H1 (cell line): ENCODE measurements at regions not wholly inside any gene's neighbourhood (a gene's known extent, or its start where the extent isn't known, plus 50 kb on each side); places are given as distances from the start of the nearest gene placed in this dataset.
A peak's percentile ranks its signal among the peaks of the same experiment; 100 is the strongest.

Experiments
- CTCF ChIA-PET: fragments of 300-600 bp; sonication (Branson Sonifier 250); formaldehyde crosslinking; loops from one replicate; lab custom pipeline; 2021; ENCODE audit not compliant: partially characterized antibody; lab: Charles Lee
- POLR2A ChIA-PET: fragments of 300-600 bp; sonication (Branson Sonifier 250); formaldehyde crosslinking; loops from one replicate; lab custom pipeline; 2021; ENCODE audit warnings: inconsistent platforms; ENCODE audit not compliant: partially characterized antibody; lab: Charles Lee
- DNase-seq, 2 experiments: peaks; one replicate each; pipeline versions ENCODE4 v3.0.0 to v3.0.0-alpha.2; 2010 to 2022; ENCODE audit warnings: low spot score in 2 of 2, low read depth in 1 of 2, mixed read lengths in 1 of 2
- FAIRE-seq: peaks from 2 replicates; lab custom pipeline; 2011; peaks lifted over from hg19 to GRCh38; lab: Jason Lieb, UNC
- H2AFZ ChIP-seq: 2 replicates; pipeline ENCODE4 v1.8.1; 2012; ENCODE audit warnings: low read length, inconsistent platforms
- H2AK5ac ChIP-seq: 2 replicates; pipeline ENCODE4 v1.6.1; 2013; ENCODE audit warnings: low read depth, low read length
- H2BK120ac ChIP-seq: replicated peaks from 2 replicates; pipeline ENCODE3; 2013; ENCODE audit warnings: low read depth, low read length, inconsistent platforms
- H2BK12ac ChIP-seq: 2 replicates; pipeline ENCODE4 v1.6.1; 2013; ENCODE audit warnings: low read depth, low read length
- H2BK15ac ChIP-seq: 2 replicates; pipeline ENCODE4 v1.6.1; 2013; ENCODE audit warnings: low read length
- H2BK20ac ChIP-seq: 2 replicates; pipeline ENCODE4 v1.6.1; 2013; ENCODE audit warnings: low read length
- H2BK5ac ChIP-seq: 2 replicates; pipeline ENCODE4 v1.6.1; 2013; ENCODE audit warnings: low read depth, low read length
- H3K14ac ChIP-seq: 2 replicates; pipeline ENCODE4 v1.6.1; 2013; ENCODE audit warnings: inconsistent platforms; ENCODE audit not compliant: insufficient read length
- H3K18ac ChIP-seq: 2 replicates; pipeline ENCODE4 v1.6.1; 2013; ENCODE audit warnings: low read length; ENCODE audit errors: extremely low read depth
- H3K23ac ChIP-seq: 2 replicates; pipeline ENCODE4 v1.6.1; 2013; ENCODE audit warnings: inconsistent platforms; ENCODE audit not compliant: insufficient read length
- H3K23me2 ChIP-seq: 2 replicates; pipeline ENCODE4 v1.6.1; 2013; ENCODE audit warnings: low read depth, low read length
- H3K27ac ChIP-seq: 2 replicates; pipeline ENCODE4 v1.6.1; 2011; ENCODE audit warnings: low read depth, low read length, inconsistent platforms
- H3K27me3 ChIP-seq, 4 experiments: replicated peaks in 1 of 4; 1 replicate in 1 of 4; 2 replicates in 3 of 4; pipeline versions ENCODE4 v1.6.1 to v1.8.1; 2011 to 2013; ENCODE audit warnings: low read length in 3 of 4, mild to moderate bottlenecking in 3 of 4, inconsistent platforms in 2 of 4, mixed read lengths in 2 of 4, moderate library complexity in 1 of 4; ENCODE audit not compliant: control insufficient read depth in 3 of 4, insufficient read depth in 3 of 4; ENCODE audit errors: extremely low read depth in 1 of 4
- H3K36me3 ChIP-seq, 4 experiments: 2 replicates each; pipeline versions ENCODE4 v1.6.1 to v1.8.1; 2011 to 2013; ENCODE audit warnings: mild to moderate bottlenecking in 4 of 4, low read length in 3 of 4, moderate library complexity in 2 of 4, control low read depth in 1 of 4, inconsistent platforms in 1 of 4; ENCODE audit not compliant: insufficient read depth in 4 of 4, control insufficient read depth in 2 of 4
- H3K4ac ChIP-seq: replicated peaks from 2 replicates; pipeline ENCODE3; 2013; ENCODE audit warnings: low read length, low read depth, mixed read lengths, inconsistent platforms; ENCODE audit not compliant: insufficient read length
- H3K4me1 ChIP-seq, 4 experiments: replicated peaks in 1 of 4; 1 replicate in 1 of 4; 2 replicates in 3 of 4; pipeline versions ENCODE4 v1.6.1 to v1.8.1; 2011 to 2013; ENCODE audit warnings: low read length in 3 of 4, inconsistent platforms in 2 of 4, mixed read lengths in 1 of 4; ENCODE audit not compliant: insufficient read depth in 4 of 4, control insufficient read depth in 3 of 4
- H3K4me2 ChIP-seq, 2 experiments: 2 replicates each; pipeline versions ENCODE4 v1.6.1 to v1.8.1; 2011 to 2013; ENCODE audit warnings: low read depth in 2 of 2, low read length in 2 of 2, control low read depth in 1 of 2, inconsistent platforms in 1 of 2, mild to moderate bottlenecking in 1 of 2; ENCODE audit not compliant: insufficient read depth in 1 of 2
- H3K4me3 ChIP-seq, 4 experiments: fragments of 200-600, 300-600 bp in 1 of 4; sonication (generic), shearing (Covaris generic), sonication (Bioruptor Twin) in 1 of 4; 2 replicates each; pipeline versions ENCODE4 v1.5.1 to v1.8.1; 2011 to 2016; ENCODE audit warnings: low read length in 4 of 4, low read depth in 3 of 4, control low read depth in 2 of 4, inconsistent platforms in 2 of 4, mild to moderate bottlenecking in 2 of 4, mixed read lengths in 1 of 4, moderate library complexity in 1 of 4; ENCODE audit not compliant: insufficient read depth in 2 of 4; ENCODE audit errors: extremely low read depth in 1 of 4
- H3K56ac ChIP-seq: replicated peaks from 2 replicates; pipeline ENCODE3; 2013; ENCODE audit warnings: low read depth, mild to moderate bottlenecking, mixed read lengths, low read length, inconsistent platforms; ENCODE audit not compliant: insufficient read length
- H3K79me1 ChIP-seq: 2 replicates; pipeline ENCODE4 v1.6.1; 2013; ENCODE audit warnings: low read depth, low read length, control low read depth
- H3K79me2 ChIP-seq, 2 experiments: 2 replicates each; pipeline versions ENCODE4 v1.6.1 to v1.8.1; 2012 to 2013; ENCODE audit warnings: low read length in 2 of 2, mild to moderate bottlenecking in 2 of 2, inconsistent platforms in 1 of 2; ENCODE audit not compliant: insufficient read depth in 2 of 2, control insufficient read depth in 1 of 2
- H3K9ac ChIP-seq, 4 experiments: replicated peaks in 1 of 4; 1 replicate in 1 of 4; 2 replicates in 3 of 4; pipeline versions ENCODE4 v1.6.1 to v1.8.1; 2011 to 2013; ENCODE audit warnings: low read depth in 3 of 4, low read length in 3 of 4, control low read depth in 2 of 4, mild to moderate bottlenecking in 2 of 4, moderate library complexity in 2 of 4, inconsistent platforms in 1 of 4; ENCODE audit errors: extremely low read depth in 1 of 4
- H3K9me3 ChIP-seq, 2 experiments: 2 replicates each; pipeline versions ENCODE4 v1.6.1 to v1.8.1; 2012 to 2013; ENCODE audit warnings: mild to moderate bottlenecking in 2 of 2, moderate library complexity in 2 of 2, control low read depth in 1 of 2, inconsistent platforms in 1 of 2, low read depth in 1 of 2, low read length in 1 of 2, mixed read lengths in 1 of 2; ENCODE audit not compliant: insufficient read depth in 2 of 2
- H4K20me1 ChIP-seq, 2 experiments: replicated peaks in 1 of 2; 2 replicates each; pipeline versions ENCODE3 to v1.8.1; 2011 to 2013; ENCODE audit warnings: inconsistent platforms in 2 of 2, low read length in 2 of 2, mild to moderate bottlenecking in 1 of 2; ENCODE audit not compliant: insufficient read depth in 2 of 2, control insufficient read depth in 1 of 2
- H4K5ac ChIP-seq: 2 replicates; pipeline ENCODE4 v1.6.1; 2013; ENCODE audit warnings: low read length, low read depth, mixed read lengths, inconsistent platforms; ENCODE audit not compliant: insufficient read length
- H4K8ac ChIP-seq: 2 replicates; pipeline ENCODE4 v1.8.0; 2013; ENCODE audit warnings: mild to moderate bottlenecking, moderate library complexity, low read length, inconsistent platforms; ENCODE audit not compliant: insufficient read depth; ENCODE audit errors: extremely low read depth
- H4K91ac ChIP-seq: replicated peaks from 2 replicates; pipeline ENCODE3; 2013; ENCODE audit warnings: low read length, mixed read lengths, inconsistent platforms; ENCODE audit not compliant: insufficient read length
- E2F6 ChIP-seq: IDR thresholded peaks from 2 replicates; pipeline ENCODE4 v1.6.1; 2012; ENCODE audit warnings: inconsistent platforms
- RAD21 ChIP-seq, 2 experiments: IDR thresholded peaks in 1 of 2; conservative IDR thresholded peaks in 1 of 2; 2 replicates each; pipeline ENCODE4 v1.6.1; 2011; ENCODE audit warnings: low read depth in 2 of 2, low read length in 2 of 2, improper control_type of control experiment in 1 of 2, inconsistent platforms in 1 of 2, mild to moderate bottlenecking in 1 of 2, moderate library complexity in 1 of 2
- SIX5 ChIP-seq: IDR thresholded peaks from 2 replicates; pipeline ENCODE4 v1.6.1; 2011; ENCODE audit warnings: mild to moderate bottlenecking, low read depth, low read length
- SP1 ChIP-seq: IDR thresholded peaks from 2 replicates; pipeline ENCODE4 v1.6.1; 2011; ENCODE audit warnings: low read depth, low read length
- WGBS, 2 experiments: shearing (Covaris generic) in 1 of 2; methylation state at CpG; one replicate each; pipeline versions ENCODE4 v1.1.6 to v1.1.7; 2013 to 2015; ENCODE audit warnings: low lambda C conversion rate in 2 of 2, mixed read lengths in 2 of 2, inconsistent platforms in 1 of 2, low coverage in 1 of 2, missing lambda C conversion rate in 1 of 2; ENCODE audit not compliant: insufficient replicate concordance in 2 of 2, insufficient coverage in 1 of 2, insufficient read length in 1 of 2; ENCODE audit errors: extremely low coverage in 1 of 2, missing lambda C conversion rate in 1 of 2; 5-methylcytosine and 5-hydroxymethylcytosine counted together

GRCh38 chr22:48483764-48484528 is 1343.7 kb downstream of the BRD1 start:
- Histone ChIP-seq H3K4me1 (peaks cover 0 to 15% (median 6%) of the 10 kb centered on the region in 4 experiments; a peak in 6 of 7 replicates), H3K23me2 (no peaks in the 10 kb centered on the region; the same call in 1 of the 2 replicates), H3K79me2 (no peaks in the 10 kb centered on the region), H4K5ac (no peak overlapping the region), H3K14ac (no peak overlapping the region), H2AK5ac (no peak overlapping the region), H3K18ac (no peak overlapping the region), H3K4me2 (peak overlapping the region in 1 of 2 experiments; percentile 44; a peak in 2 of 4 replicates), H3K79me1 (no peaks in the 10 kb centered on the region), H3K4me3 (no peak overlapping the region), H3K56ac (no peak overlapping the region), H3K9ac (no peak overlapping the region), H2BK12ac (no peak overlapping the region), H2BK15ac (no peak overlapping the region), H3K27me3 (peaks cover 0 to 6% (median 0%) of the 10 kb centered on the region in 4 experiments; a peak in 1 of 7 replicates), H4K91ac (no peak overlapping the region), H2BK5ac (no peak overlapping the region), H4K8ac (no peak overlapping the region), H2BK120ac (no peak overlapping the region), H3K9me3 (no peaks in the 10 kb centered on the region), H3K27ac (no peak overlapping the region), H2BK20ac (no peak overlapping the region), H3K4ac (no peak overlapping the region), H3K36me3 (no peaks in the 10 kb centered on the region; a peak in 1 of 8 replicates), H3K23ac (no peak overlapping the region), H4K20me1 (no peaks in the 10 kb centered on the region), H2AFZ (no peak overlapping the region)
- CTCF ChIA-PET = interaction anchor here (0.7 to 1.4 kb wide), 2 partner anchors 324 to 372 kb away, joined by 3 read pairs; no protein-coding TSS in a partner anchor
- no peak for DNase-seq
- TF ChIP-seq SIX5 (no peak), RAD21 (IDR thresholded peaks at IDR 0.05 in 1 of 2, conservative IDR thresholded peaks at IDR 0.05 in 1 of 2; ENCODE audit: low read depth in 2 of 2, low read length in 2 of 2) (peak in 1 of 2 experiments; percentile 2; a peak in 1 of 4 replicates), E2F6 (no peak), SP1 (no peak)
- WGBS, 2 experiments = 65% methylated on average over 12 of the region's 12 CpGs; no CpG with 5 or more reads in 1 of the 2 experiments
- POLR2A ChIA-PET = no interaction called here
- no peak for FAIRE-seq
